ENCODE measurements at regions not wholly inside any gene's neighbourhood (a gene's known extent, or its start where the extent isn't known, plus 50 kb on each side); places are given as distances from the start of the nearest gene placed in this dataset.

DNA sequence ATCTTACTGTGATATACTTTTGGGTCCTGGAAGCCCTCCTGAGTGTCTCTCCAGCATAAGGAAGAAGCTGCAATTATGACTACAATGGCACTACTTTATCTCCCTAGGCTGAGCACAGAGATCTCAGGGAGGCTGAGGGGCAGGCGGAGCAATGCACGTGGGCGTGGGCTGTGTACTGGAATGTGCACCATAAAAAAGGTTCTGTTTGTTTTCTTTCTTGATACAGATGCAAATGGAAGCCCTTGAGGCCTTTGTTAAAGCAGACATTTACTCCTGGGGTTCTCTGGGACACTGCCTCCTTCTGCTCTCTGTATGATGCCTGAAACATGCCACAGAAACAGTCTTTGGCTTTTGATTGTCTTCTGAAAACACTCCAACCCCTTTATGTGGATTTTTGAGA lies 79.1 kb upstream of the DLX2 start:
- TF ChIP-seq, protein P1, sequence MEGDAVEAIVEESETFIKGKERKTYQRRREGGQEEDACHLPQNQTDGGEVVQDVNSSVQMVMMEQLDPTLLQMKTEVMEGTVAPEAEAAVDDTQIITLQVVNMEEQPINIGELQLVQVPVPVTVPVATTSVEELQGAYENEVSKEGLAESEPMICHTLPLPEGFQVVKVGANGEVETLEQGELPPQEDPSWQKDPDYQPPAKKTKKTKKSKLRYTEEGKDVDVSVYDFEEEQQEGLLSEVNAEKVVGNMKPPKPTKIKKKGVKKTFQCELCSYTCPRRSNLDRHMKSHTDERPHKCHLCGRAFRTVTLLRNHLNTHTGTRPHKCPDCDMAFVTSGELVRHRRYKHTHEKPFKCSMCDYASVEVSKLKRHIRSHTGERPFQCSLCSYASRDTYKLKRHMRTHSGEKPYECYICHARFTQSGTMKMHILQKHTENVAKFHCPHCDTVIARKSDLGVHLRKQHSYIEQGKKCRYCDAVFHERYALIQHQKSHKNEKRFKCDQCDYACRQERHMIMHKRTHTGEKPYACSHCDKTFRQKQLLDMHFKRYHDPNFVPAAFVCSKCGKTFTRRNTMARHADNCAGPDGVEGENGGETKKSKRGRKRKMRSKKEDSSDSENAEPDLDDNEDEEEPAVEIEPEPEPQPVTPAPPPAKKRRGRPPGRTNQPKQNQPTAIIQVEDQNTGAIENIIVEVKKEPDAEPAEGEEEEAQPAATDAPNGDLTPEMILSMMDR (conservative IDR thresholded peaks at IDR 0.05; ENCODE audit: low read depth, low read length) = no peak
- TF ChIP-seq EZH2 (IDR thresholded peaks at IDR 0.05; ENCODE audit: borderline replicate concordance, low read depth, low read length, poor library complexity, severe bottlenecking) = no peak
